SU-DHL-6 (cell line): ENCODE measurements at regions not wholly inside any gene's neighbourhood (a gene's known extent, or its start where the extent isn't known, plus 50 kb on each side); places are given as distances from the start of the nearest gene placed in this dataset.
"Not testable (repeated sequence)": the region's sequence is repeated elsewhere in the genome, so short reads cannot be mapped to it uniquely, and the experiment has no call there.

Experiments
- EZH2phosphoT487 ChIP-seq: fragments of 200-600 bp; sonication (generic), shearing (Covaris generic); conservative IDR thresholded peaks from 2 replicates; pipeline ENCODE4 v1.6.1; 2018; ENCODE audit warnings: mild to moderate bottlenecking, antibody characterized with exemption, low read length, moderate library complexity, mixed read lengths
- TF ChIP-seq, protein P1 (sequence below): fragments of 200-600 bp; sonication (generic); IDR thresholded peaks from one replicate; pipeline ENCODE4 v1.5.1; 2017; ENCODE audit warnings: antibody characterized with exemption, mild to moderate bottlenecking, low read length, moderate library complexity; ENCODE audit not compliant: insufficient read depth, poor library complexity, severe bottlenecking

DNA sequence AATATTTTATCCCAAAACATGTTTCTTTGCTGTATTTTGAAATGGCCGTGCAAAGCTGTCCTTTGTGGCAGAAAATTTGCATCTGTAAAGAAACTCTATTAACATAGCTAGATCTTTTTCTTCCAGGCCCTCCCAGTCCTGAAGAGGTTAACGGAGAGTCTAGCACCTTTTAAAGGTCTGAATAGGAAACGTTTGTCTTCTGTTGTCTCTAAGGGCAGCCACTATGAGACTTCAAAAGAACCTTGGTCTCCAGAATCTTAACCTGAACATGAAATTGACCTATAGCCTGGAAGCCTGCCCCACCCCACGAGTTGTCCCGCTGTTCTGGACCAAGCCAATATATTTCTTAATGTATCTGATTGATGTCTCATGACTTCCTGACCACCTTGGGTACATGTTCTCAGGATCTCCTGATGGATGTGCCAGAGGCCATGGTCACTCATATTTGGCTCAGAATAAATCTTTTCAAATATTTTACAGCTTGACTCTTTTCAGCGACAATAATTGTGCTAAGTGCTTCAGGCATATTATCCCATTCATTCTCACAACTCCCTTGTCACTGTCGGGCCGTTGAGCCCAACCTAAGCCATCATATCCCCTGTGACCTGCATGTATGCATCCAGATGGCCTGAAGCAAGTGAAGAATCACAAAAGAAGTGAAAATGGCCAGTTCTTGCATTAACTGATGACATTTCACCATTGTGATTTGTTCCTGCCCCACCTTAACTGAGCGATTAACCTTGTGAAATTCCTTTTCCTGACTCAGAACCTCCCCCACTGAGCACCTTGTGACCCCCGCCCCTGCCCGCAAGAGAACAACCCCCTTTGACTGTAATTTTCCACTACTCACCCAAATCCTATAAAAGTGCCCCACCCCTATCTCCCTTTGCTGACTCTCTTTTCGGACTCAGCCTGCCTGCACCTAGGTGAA is 106.7 kb downstream of the MFAP3L start:
- TF ChIP-seq, protein P1, sequence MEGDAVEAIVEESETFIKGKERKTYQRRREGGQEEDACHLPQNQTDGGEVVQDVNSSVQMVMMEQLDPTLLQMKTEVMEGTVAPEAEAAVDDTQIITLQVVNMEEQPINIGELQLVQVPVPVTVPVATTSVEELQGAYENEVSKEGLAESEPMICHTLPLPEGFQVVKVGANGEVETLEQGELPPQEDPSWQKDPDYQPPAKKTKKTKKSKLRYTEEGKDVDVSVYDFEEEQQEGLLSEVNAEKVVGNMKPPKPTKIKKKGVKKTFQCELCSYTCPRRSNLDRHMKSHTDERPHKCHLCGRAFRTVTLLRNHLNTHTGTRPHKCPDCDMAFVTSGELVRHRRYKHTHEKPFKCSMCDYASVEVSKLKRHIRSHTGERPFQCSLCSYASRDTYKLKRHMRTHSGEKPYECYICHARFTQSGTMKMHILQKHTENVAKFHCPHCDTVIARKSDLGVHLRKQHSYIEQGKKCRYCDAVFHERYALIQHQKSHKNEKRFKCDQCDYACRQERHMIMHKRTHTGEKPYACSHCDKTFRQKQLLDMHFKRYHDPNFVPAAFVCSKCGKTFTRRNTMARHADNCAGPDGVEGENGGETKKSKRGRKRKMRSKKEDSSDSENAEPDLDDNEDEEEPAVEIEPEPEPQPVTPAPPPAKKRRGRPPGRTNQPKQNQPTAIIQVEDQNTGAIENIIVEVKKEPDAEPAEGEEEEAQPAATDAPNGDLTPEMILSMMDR, result not testable (repeated sequence)
- TF ChIP-seq EZH2phosphoT487, result not testable (repeated sequence)
